GM19395 (cell line): ENCODE measurements at regions not wholly inside any gene's neighbourhood (a gene's known extent, or its start where the extent isn't known, plus 50 kb on each side); places are given as distances from the start of the nearest gene placed in this dataset.

Source experiments
- ATAC-seq: cut with Tn5 transposase; IDR thresholded peaks from one replicate; pipeline ENCODE4 v1.9.1; 2021; ENCODE audit warnings: mild to moderate bottlenecking, moderate library complexity; ENCODE audit not compliant: unreplicated experiment

DNA sequence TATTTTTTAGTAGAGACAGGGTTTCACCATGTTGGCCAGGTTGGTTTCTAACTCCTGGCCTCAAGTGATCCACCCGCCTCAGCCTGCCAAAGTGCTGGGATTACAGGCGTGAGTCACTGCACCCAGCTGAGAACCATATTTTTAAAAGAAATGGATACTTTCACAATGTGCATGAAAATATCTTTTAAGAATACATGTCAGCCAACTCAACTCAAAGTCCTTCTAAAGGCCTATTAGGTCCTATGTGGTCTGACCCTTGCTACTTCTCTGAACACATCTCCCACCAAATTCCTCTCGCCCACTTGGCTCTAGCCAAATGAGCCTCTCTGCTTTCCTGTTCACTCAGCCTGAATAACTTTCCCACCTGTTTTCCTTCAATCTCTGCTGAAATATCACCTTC, 119.6 kb downstream of the MTX2 start:
- ATAC-seq: no peak

DNA sequence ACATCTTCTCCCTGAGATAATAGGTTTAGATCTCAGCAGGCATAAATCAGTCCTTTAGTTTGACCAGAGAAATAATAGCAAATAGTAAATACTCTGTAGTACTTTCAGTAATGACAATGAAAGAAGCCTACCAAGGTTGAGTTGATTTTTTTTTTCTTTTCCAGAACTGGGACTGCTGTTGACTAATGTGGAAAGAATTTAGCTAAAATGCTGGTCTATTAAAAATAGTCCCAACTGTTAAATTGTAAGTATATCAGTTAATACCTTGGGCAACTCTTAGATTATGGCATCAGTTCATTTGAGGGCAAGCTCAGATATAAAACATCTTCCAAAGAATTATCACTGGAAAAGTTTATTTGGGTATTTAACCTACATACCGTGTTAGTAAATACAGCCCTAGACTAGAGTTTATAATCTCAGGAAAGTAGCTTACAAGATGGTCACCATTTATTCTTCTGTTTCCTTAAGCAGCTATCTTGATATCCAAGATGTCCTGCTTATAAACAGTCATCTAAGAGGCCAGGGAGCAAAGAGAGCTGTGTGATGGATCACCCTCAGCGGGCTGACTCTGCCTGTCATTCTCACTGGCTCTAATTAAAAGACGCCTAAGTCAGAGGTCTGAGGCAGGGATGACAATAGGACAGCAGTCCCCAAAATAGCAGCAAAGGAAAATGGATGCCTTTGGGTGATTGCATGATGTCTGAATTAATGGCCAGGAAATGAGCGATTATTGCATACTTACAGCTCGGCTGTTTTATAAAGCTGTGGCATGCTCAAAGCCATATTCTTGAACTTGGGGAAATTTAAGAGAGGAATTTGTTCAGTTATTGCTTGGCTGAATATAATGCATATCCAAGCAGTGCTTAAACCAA, 121.3 kb downstream of the MTX2 start:
- no peak for ATAC-seq

DNA sequence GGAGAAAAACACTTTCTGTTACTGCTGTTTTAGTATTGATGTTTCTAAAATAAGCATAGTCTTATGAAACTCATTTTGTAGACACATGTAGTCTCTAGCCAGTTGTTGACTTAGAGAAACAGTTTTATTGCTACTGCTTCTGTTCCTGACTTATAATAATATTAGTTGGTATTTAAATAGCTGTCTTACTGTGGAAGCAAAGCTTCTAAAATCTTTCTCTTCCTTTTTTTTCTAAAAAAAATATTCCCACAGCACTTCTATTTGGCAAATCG, 121.8 kb downstream of the MTX2 start:
- ATAC-seq: no peak

DNA sequence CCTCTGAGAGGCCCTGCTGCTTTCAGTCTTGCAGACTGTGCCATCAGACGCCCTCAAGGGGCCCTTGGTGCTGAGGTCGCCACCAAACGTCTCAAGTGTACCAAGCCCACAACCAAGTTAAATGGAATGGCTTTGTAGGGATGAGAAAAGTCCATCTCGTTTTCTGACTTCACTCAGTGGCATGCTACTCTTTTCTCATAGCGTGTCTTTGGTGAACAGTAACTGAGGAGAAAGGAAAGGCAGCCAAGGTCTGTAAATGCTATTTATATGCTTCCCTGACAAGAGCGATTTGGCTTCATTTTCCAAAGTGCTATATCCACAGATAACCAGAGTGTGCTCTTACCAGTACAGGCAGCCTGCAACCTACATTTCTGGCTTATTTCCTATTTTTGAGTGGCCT, 123.0 kb downstream of the MTX2 start:
- no peak for ATAC-seq

DNA sequence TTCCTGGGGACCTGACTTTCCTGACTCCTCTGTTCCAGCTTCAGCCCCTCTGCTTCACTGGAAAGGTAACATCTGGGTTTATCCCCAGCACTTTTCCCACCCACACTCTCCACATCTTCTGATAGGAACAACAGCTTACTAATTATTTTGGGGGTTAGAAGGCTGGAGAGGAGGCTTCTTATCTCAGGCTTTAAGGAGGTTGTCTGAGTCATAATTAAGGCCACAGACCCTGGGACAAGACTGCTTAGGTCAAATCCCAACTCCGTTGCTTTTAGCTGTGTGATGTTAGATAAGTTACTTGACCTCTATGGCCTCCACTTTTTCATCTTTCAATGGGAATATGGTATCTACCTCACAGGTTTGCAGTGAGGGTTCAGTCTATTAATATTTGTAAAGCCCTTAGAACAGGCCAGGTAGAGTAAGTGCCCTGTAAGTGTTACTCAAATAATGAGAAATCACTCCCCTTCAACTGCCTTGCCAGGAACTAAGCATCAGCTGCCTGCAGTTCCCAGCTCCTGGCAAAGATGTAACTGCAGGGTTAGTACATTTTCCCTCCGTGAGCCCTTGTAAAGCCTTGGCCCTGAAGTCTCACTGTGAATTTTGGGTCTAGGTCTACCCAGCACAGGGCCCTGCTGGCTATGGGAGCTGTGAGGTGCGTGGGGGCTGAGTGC, 123.6 kb downstream of the MTX2 start:
- no peak for ATAC-seq

GRCh38 chr2:176395273-176395854, 126.1 kb downstream of the MTX2 start:
- ATAC-seq: no peak

DNA sequence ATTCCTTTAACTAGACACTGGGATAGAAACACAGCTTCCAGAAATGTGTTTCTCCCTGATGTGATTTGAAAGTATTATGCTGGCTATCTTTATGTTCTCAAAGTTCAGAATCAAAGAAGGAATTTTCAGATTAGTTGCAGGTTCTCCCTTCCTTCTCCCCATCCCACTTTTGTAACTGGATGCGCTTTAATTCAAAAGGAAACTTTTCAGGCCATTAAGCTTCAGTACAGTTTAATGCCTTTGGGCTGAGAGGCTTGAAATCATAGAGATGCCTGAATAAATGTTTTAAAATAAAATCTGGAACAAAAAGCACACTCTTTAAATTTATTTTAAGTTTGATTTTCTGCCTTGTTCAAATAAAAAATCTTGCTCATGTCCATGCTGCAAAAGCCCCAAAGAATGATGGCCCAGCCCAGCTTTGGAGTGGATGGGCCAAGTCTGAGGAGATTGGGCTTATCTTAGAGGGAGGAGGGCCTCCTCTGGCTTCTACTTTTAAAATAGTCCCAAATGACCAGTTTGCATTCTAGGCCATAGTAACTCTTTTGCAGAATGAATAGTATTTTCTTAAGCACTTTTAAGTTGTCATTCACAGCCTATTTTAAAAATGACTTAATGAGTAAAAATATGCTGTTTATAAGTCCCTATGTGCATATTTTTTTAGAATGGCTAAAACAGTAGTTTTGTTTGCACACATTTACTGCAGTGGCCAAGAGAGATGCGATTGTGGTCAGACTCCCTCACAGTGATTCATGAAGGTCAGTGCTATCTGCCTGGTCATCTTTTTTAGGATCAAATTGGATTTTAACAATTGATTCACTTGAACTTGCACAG, 129.2 kb downstream of the MTX2 start:
- ATAC-seq: no peak

DNA sequence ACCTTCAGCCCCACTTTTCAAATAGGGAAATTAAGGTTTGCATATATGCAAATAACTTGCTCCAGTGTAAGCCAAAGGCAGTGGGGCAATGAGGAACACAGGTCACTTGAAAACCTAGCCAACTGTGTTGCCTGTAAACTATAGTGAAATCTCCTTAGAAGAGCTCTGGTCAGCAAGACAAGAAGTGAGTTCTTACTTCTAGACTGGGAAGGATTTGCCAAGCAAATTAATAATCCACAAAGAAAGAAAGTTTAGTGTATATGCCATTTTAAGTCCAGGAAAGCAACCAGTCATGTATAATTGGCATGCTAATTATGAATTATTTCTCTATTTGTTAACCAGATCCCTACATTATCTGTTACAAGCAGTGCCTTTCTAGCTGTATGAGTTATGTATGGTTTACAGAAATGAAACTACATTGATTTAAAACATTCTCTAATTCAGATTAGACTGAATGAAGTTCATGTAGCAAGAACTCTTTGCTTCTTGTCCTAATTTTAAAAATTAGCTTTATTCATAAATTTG, 129.9 kb downstream of the MTX2 start:
- no peak for ATAC-seq

DNA sequence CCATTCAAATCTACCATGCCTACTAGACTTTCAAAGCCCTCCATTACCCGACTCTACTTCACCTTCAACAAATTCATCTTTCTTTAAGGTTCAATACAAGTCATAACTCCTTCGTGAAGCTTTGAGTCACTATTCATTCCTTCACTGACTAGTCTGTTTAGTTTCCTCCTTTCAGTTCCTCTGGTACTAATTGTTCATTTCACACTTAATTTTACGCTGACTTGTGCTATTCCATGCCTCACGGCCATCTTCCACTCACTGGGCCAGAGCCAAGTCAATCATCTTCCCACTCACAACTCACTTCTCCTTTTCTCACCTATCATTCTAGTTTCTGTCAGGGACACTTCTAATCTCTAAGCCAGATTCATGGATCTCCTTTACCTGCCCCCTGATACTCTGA, 136.2 kb downstream of the MTX2 start:
- ATAC-seq: peak; percentile 80

- ATAC-seq: no peak
Observed at GRCh38 chr2:176407706-176408105, 138.5 kb downstream of the MTX2 start.

DNA sequence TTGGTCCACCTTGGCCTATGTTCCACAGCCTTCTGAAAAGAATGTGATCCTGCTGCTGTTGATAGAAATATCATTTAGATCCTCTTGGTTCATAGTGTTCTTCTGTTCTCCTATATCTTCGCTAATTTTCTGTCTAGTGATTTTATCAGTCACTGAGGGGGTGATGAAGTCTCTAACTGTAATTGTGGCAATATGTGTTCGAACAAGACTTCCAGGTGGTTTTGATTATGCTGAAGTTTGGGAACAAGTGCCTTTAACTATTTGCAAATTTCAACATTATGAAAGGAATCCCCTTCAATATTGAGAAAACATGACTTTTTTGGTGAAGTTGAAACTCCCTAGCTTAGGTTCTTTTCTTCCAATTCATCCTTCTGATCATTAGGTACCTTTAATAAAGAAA, 140.4 kb downstream of the MTX2 start:
- ATAC-seq: no peak

GRCh38 chr2:176412136-176412535, 142.9 kb downstream of the MTX2 start:
- no peak for ATAC-seq

GRCh38 chr2:176413786-176414185, 144.5 kb downstream of the MTX2 start:
- no peak for ATAC-seq

DNA sequence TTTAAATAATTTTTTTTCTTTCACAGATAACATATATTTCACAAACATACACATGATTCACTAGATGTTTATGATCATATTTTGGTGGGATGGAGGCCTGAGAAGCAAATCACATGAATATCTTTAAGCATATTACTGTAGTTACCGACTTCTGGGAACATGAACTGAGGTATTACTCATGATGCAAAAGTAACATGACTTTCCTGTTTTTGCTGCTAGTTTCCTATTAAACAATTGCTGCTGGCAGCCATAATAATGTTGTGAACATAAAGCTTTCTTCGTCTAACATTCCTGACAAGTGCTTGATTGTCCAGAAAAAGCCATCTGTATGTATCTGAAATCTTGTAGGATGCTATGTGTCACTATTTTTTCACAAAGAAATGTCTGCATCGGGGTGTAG, 145.4 kb downstream of the MTX2 start:
- ATAC-seq: no peak

GRCh38 chr2:176415174-176415895, 146.1 kb downstream of the MTX2 start:
- ATAC-seq: no peak

DNA sequence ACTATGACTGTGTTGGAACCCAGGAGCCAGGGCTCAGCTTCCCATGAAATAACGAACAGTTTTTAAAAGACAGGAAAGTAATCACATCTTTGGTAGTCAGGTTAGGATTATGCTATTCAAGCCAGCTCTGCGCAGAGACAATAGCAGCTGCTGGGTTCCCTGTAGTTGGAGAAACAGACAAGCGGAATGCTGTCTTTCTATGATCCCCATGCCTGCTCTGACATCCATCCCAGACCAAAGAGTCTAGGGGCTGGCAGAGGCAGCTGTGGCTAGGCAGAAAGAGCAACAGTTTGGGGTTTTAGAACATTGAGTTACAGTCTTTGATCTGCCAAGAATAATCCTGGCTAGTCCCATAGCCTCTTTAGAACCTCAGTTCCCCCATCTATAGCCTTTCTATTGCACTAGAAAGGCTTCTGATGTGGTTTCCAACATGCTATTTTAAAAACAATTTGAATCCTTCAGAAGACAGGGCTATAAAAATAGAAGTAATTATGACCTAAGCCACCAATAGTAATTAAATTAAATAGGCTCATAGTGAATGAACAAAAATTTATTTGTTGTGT, 146.8 kb downstream of the MTX2 start:
- no peak for ATAC-seq

DNA sequence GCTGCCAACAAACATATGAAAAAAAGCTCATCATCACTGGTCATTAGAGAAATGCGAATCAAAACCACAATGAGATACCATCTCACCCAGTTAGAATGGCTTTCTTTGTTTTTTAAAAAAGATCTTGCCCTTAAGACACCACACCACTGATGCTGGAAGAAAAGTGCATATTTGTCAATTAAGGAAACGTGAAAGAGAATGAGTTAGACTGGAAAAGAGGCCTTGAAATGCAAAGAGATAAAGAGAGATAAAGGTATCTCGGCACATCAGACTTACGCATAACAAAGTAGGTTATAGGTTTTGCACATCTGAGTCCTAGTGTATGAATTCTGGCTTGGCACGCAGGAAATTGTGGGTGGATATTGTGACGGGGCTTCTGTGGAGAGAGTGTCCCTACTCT, 149.5 kb downstream of the MTX2 start:
- ATAC-seq: no peak

- no peak for ATAC-seq
Observed at GRCh38 chr2:176419591-176420071, 150.4 kb downstream of the MTX2 start.

DNA sequence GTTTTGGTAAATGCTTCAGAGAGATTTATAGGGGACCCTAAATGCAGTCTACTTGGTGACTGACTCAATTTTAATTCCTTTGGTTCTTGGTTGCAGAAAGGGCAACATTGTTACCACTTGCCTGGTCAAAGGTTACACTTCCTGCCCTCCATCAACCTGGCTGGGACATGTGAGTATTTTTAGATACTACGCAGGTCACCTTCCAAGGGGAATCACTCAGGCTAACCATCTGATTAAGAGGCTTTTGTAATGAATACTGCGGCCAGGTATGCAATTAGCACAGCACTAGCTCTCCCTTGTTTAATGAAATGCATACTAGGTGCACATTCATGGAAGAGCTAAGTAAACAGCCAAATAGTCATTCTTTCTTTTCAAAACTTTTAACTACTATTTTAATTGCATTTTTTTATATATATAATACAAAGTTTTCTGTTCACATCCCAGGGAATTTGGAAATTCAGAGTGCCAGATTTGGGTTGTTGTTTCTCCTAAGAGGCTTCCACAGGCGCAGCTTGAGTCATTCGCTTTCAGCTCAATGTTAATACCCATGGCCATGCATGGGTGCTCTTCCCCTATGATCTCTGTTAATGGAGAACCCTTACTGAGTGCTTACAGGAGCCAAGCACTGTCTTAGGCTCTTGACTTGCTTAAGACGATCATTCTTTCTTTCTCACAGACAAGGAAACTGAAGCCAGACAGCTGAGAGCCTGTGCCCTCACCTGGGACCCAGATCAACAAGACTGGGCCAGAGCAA, 152.2 kb downstream of the MTX2 start:
- ATAC-seq: no peak
